GM18858 (cell line): ENCODE measurements at regions not wholly inside any gene's neighbourhood (a gene's known extent, or its start where the extent isn't known, plus 50 kb on each side); places are given as distances from the start of the nearest gene placed in this dataset.

Experiments
- ATAC-seq: cut with Tn5 transposase; IDR thresholded peaks from one replicate; pipeline ENCODE4 v1.9.1; 2021; ENCODE audit not compliant: unreplicated experiment

DNA sequence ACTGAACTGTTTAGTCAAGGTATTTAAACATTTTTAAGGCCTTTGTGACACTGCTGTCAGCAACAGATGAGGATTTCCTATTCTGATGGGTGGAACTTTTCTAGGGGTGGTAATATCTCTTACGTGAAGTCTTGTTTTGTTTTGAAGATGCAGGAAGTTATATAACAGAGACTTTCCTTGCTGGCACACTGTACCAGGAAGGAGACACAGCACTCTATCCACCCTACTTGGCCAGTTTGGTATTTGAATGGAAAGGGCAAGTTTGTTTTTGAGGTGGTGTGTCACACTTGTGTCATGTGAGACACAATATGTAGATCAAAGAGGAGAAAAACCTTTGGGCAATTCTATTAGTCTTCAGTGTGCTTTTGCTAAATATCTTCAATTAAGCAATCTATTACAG is 51.6 kb upstream of the SRP54 start:
- ATAC-seq = peak; percentile 30

GRCh38 chr14:34930591-34931091 is 52.2 kb upstream of the SRP54 start:
- ATAC-seq = peak; percentile 52

GRCh38 chr14:34926552-34926951 is 51.4 kb upstream of the BAZ1A start:
- no peak for ATAC-seq
